WERI-Rb-1 (cell line): ENCODE measurements at regions not wholly inside any gene's neighbourhood (a gene's known extent, or its start where the extent isn't known, plus 50 kb on each side); places are given as distances from the start of the nearest gene placed in this dataset.

Source experiments
- DNase-seq: peaks from one replicate; pipeline ENCODE4 v3.0.0-alpha.2; 2020
- H3K27ac ChIP-seq: fragments of 250-450 bp; sonication (Bioruptor Pico); 2 replicates; pipeline ENCODE4 v1.5.1; 2020; ENCODE audit warnings: mild to moderate bottlenecking, moderate library complexity
- H3K27me3 ChIP-seq: fragments of 250-450 bp; sonication (Bioruptor Pico); 2 replicates; pipeline ENCODE4 v1.5.1; 2021; ENCODE audit warnings: mild to moderate bottlenecking, low read depth, moderate library complexity; ENCODE audit not compliant: insufficient read depth, severe bottlenecking
- H3K36me3 ChIP-seq: fragments of 250-450 bp; sonication (Bioruptor Pico); 2 replicates; pipeline ENCODE4 v1.5.1; 2020; ENCODE audit warnings: mild to moderate bottlenecking, moderate library complexity
- H3K4me3 ChIP-seq: 2 replicates; pipeline ENCODE4 v1.5.1; 2011; ENCODE audit warnings: low read depth, mild to moderate bottlenecking, control low read depth, low read length
- H3K9me3 ChIP-seq: fragments of 250-450 bp; sonication (Bioruptor Pico); 2 replicates; pipeline ENCODE4 v1.5.1; 2021; ENCODE audit warnings: mild to moderate bottlenecking, moderate library complexity; ENCODE audit not compliant: severe bottlenecking
- CTCF ChIP-seq: IDR thresholded peaks from 2 replicates; pipeline ENCODE4 v1.5.1; 2011; ENCODE audit warnings: low read depth, mild to moderate bottlenecking, control low read depth, inconsistent platforms, low read length

DNA sequence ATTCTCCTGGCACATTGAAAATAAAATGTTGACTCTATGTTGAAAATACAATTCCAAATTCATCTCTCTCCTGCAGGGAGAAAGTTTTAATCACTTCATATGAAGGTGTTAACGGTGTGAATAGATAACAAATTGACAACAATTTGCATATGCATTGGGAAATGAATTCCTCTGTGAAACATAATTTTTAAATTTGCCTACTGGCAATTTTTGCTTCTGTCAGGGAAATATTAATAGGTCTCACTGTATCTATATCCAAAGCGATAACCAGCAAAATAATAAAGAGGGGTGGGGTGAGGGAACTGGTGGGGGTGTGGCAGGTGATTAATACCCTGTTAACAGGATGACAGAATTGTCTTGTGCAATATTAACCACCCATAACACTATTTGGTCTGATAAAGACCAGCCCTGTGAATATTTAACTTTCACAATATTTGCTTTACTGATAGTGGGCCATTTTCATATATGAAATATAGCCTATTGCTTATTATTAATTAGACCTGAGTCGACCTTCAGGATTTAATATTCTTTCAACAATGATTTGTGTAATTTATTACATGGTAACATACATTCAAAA, 239.0 kb upstream of the SSTR1 start:
- H3K4me3 ChIP-seq, result no peak overlapping the region
- no peak for TF ChIP-seq CTCF
- no peaks in the 10 kb centered on the region for H3K9me3 ChIP-seq
- no peak overlapping the region for H3K27ac ChIP-seq
- DNase-seq, result no peak
- no peaks in the 10 kb centered on the region for H3K36me3 ChIP-seq
- H3K27me3 ChIP-seq, result no peaks in the 10 kb centered on the region

DNA sequence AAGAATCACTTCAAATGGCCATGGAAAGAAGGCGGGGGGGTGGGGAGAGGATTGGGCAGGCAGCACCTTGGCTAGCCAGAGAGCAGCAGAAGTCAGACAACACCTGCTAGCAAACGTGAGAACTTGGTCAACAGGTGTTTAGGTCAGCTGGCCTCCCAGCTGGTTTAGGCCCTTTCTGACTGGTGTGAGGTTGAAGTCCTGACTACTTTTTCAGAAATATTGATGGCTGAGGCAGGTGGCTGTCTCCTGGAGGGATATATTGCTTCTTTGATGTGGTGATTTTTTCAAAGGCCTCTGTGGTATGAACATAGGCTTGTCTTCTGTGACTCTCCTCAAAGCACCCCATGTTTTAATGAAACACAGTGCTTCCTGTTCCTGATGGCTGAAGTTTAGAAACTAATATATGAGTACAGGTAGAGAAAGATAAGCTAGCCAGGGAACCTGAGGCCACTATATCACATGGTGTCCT, 238.2 kb upstream of the SSTR1 start:
- Histone ChIP-seq H3K27me3 (no peaks in the 10 kb centered on the region), H3K36me3 (no peaks in the 10 kb centered on the region), H3K9me3 (no peaks in the 10 kb centered on the region), H3K27ac (no peak overlapping the region), H3K4me3 (no peak overlapping the region)
- TF ChIP-seq CTCF, result no peak
- no peak for DNase-seq

DNA sequence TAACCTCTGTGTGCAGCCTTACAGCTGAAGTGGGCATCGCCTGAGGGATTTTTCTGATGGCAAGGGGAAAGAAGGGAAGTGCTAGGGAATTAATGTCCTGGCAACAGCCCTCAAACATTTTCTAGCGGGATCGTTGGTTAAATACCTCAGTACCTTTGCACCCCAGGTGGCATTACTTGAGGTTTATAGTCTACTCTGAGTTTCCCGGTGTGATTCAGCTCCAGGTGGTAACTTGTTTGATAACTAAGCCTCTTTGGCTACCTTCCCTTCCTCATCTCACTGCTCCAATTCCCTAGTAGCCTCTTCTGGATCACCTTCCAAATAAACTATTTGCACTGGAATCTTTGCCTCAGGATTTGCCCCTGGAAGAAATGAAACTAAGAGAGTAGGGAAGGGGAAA, 237.0 kb upstream of the SSTR1 start:
- DNase-seq, result no peak
- no peak for TF ChIP-seq CTCF

GRCh38 chr14:37972941-37973887, 234.5 kb upstream of the SSTR1 start:
- no peak for DNase-seq
- no peak for TF ChIP-seq CTCF
- Histone ChIP-seq H3K9me3 (no peaks in the 10 kb centered on the region), H3K36me3 (no peaks in the 10 kb centered on the region), H3K4me3 (no peak overlapping the region), H3K27me3 (no peaks in the 10 kb centered on the region), H3K27ac (no peak overlapping the region)

More for the DNA sequence above, 237.0 kb upstream of the SSTR1 start:
- Histone ChIP-seq H3K36me3 (no peaks in the 10 kb centered on the region), H3K27ac (no peak overlapping the region), H3K27me3 (no peaks in the 10 kb centered on the region), H3K4me3 (no peak overlapping the region), H3K9me3 (no peaks in the 10 kb centered on the region)

DNA sequence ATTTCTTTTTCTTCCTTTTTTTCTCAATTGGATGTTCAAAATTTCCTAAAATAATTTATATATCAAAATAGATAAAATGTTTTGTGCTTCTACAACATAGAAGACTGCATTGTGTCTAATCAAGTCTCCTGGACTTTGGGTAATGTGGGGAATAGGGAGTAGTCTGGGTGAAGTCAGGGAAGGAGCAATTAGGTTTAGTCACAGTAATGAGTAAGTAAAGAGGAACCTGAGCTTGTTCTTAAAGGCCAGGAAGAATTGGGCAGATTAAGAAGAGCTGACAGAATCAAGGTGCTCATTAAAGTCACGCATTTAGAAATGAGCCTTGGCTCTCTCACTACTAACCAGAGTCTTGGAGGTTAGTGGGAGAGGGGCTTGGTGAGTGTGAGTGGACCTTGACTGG, 233.3 kb upstream of the SSTR1 start:
- Histone ChIP-seq H3K9me3 (no peaks in the 10 kb centered on the region), H3K27ac (no peak overlapping the region), H3K27me3 (no peaks in the 10 kb centered on the region), H3K4me3 (no peak overlapping the region), H3K36me3 (no peaks in the 10 kb centered on the region)
- no peak for TF ChIP-seq CTCF
- no peak for DNase-seq
